ENCODE measurements at regions not wholly inside any gene's neighbourhood (a gene's known extent, or its start where the extent isn't known, plus 50 kb on each side); places are given as distances from the start of the nearest gene placed in this dataset.
"Not testable (repeated sequence)": the region's sequence is repeated elsewhere in the genome, so short reads cannot be mapped to it uniquely, and the experiment has no call there.

DNA sequence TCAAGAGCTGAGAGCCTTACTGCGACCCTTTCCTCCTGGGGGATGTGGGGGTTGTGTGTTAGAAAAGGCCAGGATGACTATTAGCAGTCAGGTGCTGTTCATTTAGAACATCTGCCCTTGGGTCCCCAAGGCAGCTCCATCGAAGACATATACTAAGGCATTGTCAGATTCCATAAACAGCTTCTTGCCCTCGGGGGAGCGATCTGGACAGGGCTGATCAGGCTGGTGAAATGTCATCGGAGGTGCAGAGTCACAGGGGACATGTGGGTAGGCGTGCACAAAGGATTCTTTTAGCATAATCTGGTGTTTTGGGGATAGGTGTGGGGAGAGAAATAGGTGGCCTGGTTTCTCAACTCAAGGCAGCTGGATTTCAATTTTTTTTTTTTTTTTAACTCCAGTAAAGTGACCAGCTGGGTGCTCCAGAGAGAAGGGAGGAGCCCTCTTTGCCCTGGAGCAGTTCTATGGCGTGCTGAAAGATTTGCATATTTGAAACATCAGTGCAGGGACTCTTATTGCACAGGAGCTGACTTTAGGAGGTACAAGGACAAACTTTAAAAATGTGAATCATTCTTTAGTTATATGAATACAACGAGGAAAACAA is 160.1 kb downstream of the SUDS3 start:
- no peak for DNase-seq (ENCODE audit: low read depth in 4 of 4, low spot score in 3 of 4)

GRCh38 chr12:118537481-118537917 is 161.1 kb downstream of the SUDS3 start:
- no peak for DNase-seq (ENCODE audit: low read depth in 4 of 4, low spot score in 3 of 4)

- no peak for DNase-seq (ENCODE audit: low read depth in 4 of 4, low spot score in 3 of 4)
Measured at GRCh38 chr12:118541071-118541470, 164.7 kb downstream of the SUDS3 start.

- DNase-seq (ENCODE audit: low read depth in 4 of 4, low spot score in 3 of 4) = no peak
Measured at GRCh38 chr12:118541934-118542333, 165.6 kb downstream of the SUDS3 start.

DNA sequence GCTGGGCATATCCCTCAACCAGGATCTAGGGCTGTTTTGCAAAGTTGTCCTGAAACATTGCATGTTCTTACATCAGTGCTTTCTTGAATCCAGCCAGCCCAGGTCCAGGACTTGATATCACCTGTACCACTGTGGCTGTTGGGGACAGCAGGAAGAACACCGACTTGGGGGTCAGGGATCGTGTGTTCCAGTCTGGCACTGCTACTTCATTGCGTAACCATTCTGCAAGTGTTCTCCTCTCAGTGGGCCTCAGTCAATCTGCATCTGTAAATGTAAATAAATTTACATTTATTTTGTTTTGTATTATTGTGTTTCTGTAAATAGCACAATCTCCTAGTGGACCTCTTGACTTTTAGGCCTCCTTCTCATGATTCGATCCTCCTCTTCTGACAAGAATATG is 167.3 kb downstream of the SUDS3 start:
- no peak for DNase-seq (ENCODE audit: low read depth in 4 of 4, low spot score in 3 of 4)

DNA sequence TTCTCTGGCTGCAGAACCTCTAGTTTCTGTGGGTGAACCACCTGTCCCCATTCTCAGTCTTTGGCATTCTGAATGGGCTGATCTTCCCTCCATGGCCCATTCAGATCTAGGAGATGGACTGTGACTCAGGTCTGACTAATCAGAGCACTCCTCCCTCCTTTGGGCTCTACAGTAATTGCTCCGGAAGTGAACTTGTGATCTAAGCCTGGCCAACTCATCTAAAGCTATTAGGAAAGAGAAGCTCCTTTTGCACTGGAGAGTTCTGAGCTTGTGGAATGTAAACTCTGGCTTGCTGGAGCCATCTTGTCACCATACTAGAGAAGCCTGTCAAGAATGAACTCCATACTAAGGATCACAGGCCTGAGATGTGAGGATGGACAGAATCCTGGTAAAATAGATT is 168.2 kb downstream of the SUDS3 start:
- no peak for DNase-seq (ENCODE audit: low read depth in 4 of 4, low spot score in 3 of 4)

GRCh38 chr12:118547606-118548005 is 171.3 kb downstream of the SUDS3 start:
- not testable (repeated sequence) for DNase-seq (ENCODE audit: low read depth in 4 of 4, low spot score in 3 of 4)

DNA sequence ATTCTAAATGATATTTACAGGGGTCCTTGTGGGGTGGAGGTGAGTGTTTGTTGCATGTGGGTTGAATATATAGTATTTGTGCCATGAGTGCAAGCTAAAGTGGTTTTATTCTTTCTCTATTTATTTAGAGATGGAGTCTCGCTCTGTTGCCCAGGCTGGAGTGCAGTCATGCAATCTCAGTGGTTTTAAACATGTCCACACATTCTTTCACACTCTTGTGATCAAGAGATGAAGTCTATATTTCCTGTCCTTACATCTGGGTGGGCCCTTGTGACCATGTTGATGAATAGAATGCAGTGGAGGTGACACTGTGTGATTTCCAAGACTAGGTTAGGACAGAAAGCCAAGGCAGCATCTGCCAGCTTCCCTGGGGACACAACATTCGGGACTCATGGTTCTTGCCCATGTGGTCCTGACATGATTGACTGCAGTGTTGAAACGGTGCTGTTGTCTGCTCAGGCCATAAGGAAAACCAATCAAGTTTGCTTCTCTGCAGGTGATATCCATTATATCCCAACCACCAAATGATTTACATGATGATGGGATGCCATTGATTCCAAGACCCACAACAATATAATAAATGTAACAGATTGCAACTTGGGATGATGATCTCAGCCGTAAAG is 172.6 kb downstream of the SUDS3 start:
- no peak for DNase-seq (ENCODE audit: low read depth in 4 of 4, low spot score in 3 of 4)

GRCh38 chr12:118549510-118549980 is 173.2 kb downstream of the SUDS3 start:
- no peak for DNase-seq (ENCODE audit: low read depth in 4 of 4, low spot score in 3 of 4)

GRCh38 chr12:118553856-118554504 is 177.6 kb downstream of the SUDS3 start:
- no peak for DNase-seq (ENCODE audit: low read depth in 4 of 4, low spot score in 3 of 4)

- no peak for DNase-seq (ENCODE audit: low read depth in 4 of 4, low spot score in 3 of 4)
Measured at GRCh38 chr12:118558941-118559340, 182.6 kb downstream of the SUDS3 start.

DNA sequence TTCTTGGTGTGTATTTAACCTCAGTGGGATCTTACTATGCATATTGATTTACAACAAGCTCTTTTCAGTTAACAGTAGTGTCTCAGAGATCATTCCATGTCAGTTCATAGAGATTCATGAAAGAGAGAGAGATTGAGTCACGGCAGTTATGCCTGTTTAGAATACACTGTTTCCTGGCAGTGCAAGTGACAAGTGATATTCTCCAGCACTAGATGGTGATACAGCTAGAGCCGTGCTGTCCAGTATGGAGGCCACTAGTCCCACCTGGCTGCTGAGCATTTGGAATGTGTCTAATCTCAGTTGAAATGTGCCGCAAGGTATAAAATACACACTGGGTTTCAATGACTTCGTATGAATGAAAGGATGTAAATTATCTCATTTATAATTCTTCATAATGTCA is 184.4 kb downstream of the SUDS3 start:
- no peak for DNase-seq (ENCODE audit: low read depth in 4 of 4, low spot score in 3 of 4)

- DNase-seq (ENCODE audit: low read depth in 4 of 4, low spot score in 3 of 4) = no peak
Measured at GRCh38 chr12:118571730-118572129, 195.4 kb downstream of the SUDS3 start.

DNA sequence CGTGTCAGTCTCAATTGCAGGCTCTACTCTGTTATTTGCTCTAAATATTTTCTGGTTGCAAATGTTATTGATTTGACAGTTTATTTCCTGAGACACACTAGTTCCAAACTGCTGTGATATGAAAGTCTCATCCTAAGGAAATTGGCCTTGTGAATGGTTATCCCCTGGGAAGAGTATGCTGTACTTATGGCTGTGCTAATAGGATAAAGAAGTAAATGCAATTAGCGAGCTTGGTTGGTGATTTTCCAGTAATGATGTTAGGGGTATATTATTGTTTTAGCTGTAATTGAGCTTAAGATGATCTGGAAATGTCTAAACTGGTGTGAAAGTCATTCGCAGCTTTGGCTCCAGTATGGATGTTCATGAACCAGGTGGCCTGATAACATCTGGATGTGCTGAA is 197.9 kb downstream of the SUDS3 start:
- no peak for DNase-seq (ENCODE audit: low read depth in 4 of 4, low spot score in 3 of 4)

GRCh38 chr12:118575730-118576129 is 199.4 kb downstream of the SUDS3 start:
- DNase-seq (ENCODE audit: low read depth in 4 of 4, low spot score in 3 of 4) = no peak

GRCh38 chr12:118581371-118581770 is 205.0 kb downstream of the SUDS3 start:
- DNase-seq (ENCODE audit: low read depth in 4 of 4, low spot score in 3 of 4) = no peak

DNA sequence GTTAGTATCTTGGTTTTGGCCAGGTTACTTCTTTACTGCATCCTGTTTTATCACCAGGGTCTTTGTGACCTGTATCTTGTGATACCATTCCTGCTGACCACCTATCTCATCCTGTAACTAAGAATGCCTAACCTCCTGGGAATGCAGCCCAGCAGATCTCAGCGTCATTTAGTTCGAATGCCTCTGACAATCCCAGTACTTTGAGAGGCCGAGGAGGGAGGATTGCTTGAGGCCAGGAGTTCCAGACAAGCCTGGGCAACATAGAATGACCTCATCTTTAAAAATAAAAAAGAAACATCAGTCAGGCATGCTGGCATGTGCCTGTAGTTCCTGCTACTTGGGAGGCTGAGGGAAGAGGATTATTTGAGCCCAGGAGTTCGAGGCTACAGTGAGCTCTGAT is 206.5 kb downstream of the SUDS3 start:
- no peak for DNase-seq (ENCODE audit: low read depth in 4 of 4, low spot score in 3 of 4)

DNA sequence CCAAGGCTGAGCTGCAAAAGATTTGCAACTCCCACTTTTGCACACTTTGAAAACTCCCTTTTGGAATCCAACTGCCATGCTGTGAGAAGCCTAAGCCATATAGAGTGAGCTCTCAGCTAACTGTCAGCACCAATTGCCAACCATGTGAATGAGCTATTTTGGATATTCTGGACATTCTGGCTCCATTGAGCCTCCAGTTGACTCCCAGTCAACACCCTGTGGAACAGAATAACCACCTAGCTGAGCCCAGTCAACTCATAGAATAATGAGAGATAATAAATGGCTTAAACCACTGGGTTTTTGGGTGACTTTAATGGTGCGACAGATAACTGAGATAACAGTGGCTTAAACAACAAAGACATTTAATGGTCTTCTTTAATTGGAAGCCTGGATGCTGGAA is 210.1 kb downstream of the SUDS3 start:
- DNase-seq (ENCODE audit: low read depth in 4 of 4, low spot score in 3 of 4) = no peak

GRCh38 chr12:118589162-118589561 is 212.8 kb downstream of the SUDS3 start:
- no peak for DNase-seq (ENCODE audit: low read depth in 4 of 4, low spot score in 3 of 4)

DNA sequence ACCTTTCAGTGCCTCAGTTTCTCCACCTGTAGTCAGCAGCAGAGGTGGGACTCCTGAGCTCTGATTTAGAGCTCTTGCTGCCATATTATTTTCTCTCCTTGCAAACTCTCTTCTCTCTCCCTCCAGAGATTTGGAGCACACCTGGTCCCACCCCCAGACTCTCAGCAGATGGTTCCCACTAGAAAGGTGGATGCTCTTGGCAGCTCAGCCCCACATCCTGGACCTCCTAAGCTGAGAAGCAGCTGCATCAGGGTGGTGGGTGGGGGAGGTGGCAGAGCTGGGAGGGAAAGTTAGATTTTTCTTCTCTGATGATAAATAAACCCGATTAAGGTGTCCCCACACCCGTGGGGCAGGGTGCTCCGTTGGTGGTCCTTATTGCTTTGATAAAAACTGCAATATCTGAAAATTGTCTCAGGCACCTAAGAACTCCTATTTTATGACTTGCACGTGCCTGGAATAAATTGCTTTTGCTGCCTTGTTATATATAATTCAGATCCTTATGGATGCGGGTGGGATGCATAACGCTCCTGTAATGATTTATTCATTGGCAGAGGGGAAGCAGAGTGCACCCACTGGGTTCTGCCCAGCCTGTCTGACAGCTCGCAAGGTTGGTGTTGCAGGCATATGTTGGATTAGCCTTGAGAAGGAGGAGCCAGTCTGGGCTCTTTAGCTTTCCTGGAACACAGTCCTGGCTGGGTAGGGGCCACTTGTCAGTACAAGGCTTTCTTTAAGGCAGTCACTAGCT is 214.2 kb downstream of the SUDS3 start:
- DNase-seq (ENCODE audit: low read depth in 4 of 4, low spot score in 3 of 4) = no peak

GRCh38 chr12:118603610-118604361 is 227.4 kb downstream of the SUDS3 start:
- DNase-seq (ENCODE audit: low read depth in 4 of 4, low spot score in 3 of 4) = no peak

Data from right renal pelvis (tissue), 4 donors.